ENCODE measurements at regions not wholly inside any gene's neighbourhood (a gene's known extent, or its start where the extent isn't known, plus 50 kb on each side); places are given as distances from the start of the nearest gene placed in this dataset.

GRCh38 chr21:16363100-16363499, 633.3 kb downstream of the USP25 start:
- Histone ChIP-seq H3K4me3 (ENCODE audit: low read depth, low read length) (no peak overlapping the region), H3K4me1 (ENCODE audit: control insufficient read depth, insufficient read depth, low read length) (no peaks in the 10 kb centered on the region), H3K27ac (ENCODE audit: low read depth, low read length) (no peak overlapping the region), H3K9ac (ENCODE audit: low read depth, low read length) (no peak overlapping the region), H3K27me3 (ENCODE audit: control insufficient read depth, insufficient read depth, low read length) (no peaks in the 10 kb centered on the region), H3K36me3 (ENCODE audit: control insufficient read depth, insufficient read depth, low read length) (no peaks in the 10 kb centered on the region), H3K9me3 (ENCODE audit: control insufficient read depth, insufficient read depth, low read length) (no peaks in the 10 kb centered on the region)

GRCh38 chr21:16363518-16363917, 633.7 kb downstream of the USP25 start:
- Histone ChIP-seq H3K36me3 (ENCODE audit: control insufficient read depth, insufficient read depth, low read length) (no peaks in the 10 kb centered on the region), H3K9me3 (ENCODE audit: control insufficient read depth, insufficient read depth, low read length) (no peaks in the 10 kb centered on the region), H3K27me3 (ENCODE audit: control insufficient read depth, insufficient read depth, low read length) (no peaks in the 10 kb centered on the region), H3K4me3 (ENCODE audit: low read depth, low read length) (no peak overlapping the region), H3K4me1 (ENCODE audit: control insufficient read depth, insufficient read depth, low read length) (no peaks in the 10 kb centered on the region), H3K9ac (ENCODE audit: low read depth, low read length) (no peak overlapping the region), H3K27ac (ENCODE audit: low read depth, low read length) (no peak overlapping the region)

- no peak overlapping the region for H3K4me3 ChIP-seq (ENCODE audit: low read depth, low read length)
Observed at GRCh38 chr21:16366207-16366606, 636.4 kb downstream of the USP25 start.

GRCh38 chr21:16367079-16367478, 637.3 kb downstream of the USP25 start:
- H3K4me3 ChIP-seq (ENCODE audit: low read depth, low read length) = no peak overlapping the region
- no peak overlapping the region for H3K9ac ChIP-seq (ENCODE audit: low read depth, low read length)

More at GRCh38 chr21:16366207-16366606, 636.4 kb downstream of the USP25 start:
- H3K4me1 ChIP-seq (ENCODE audit: control insufficient read depth, insufficient read depth, low read length) = no peaks in the 10 kb centered on the region
- no peaks in the 10 kb centered on the region for H3K27me3 ChIP-seq (ENCODE audit: control insufficient read depth, insufficient read depth, low read length)
- H3K9ac ChIP-seq (ENCODE audit: low read depth, low read length) = no peak overlapping the region
- no peaks in the 10 kb centered on the region for H3K36me3 ChIP-seq (ENCODE audit: control insufficient read depth, insufficient read depth, low read length)
- H3K9me3 ChIP-seq (ENCODE audit: control insufficient read depth, insufficient read depth, low read length) = no peaks in the 10 kb centered on the region
- H3K27ac ChIP-seq (ENCODE audit: low read depth, low read length) = no peak overlapping the region

GRCh38 chr21:16370186-16370585, 640.4 kb downstream of the USP25 start:
- H3K4me1 ChIP-seq (ENCODE audit: control insufficient read depth, insufficient read depth, low read length) = no peaks in the 10 kb centered on the region

More at GRCh38 chr21:16367079-16367478, 637.3 kb downstream of the USP25 start:
- H3K9me3 ChIP-seq (ENCODE audit: control insufficient read depth, insufficient read depth, low read length) = no peaks in the 10 kb centered on the region
- H3K4me1 ChIP-seq (ENCODE audit: control insufficient read depth, insufficient read depth, low read length) = no peaks in the 10 kb centered on the region
- H3K27me3 ChIP-seq (ENCODE audit: control insufficient read depth, insufficient read depth, low read length) = no peaks in the 10 kb centered on the region
- H3K36me3 ChIP-seq (ENCODE audit: control insufficient read depth, insufficient read depth, low read length) = no peaks in the 10 kb centered on the region
- no peak overlapping the region for H3K27ac ChIP-seq (ENCODE audit: low read depth, low read length)

GRCh38 chr21:16372586-16372985, 642.8 kb downstream of the USP25 start:
- H3K27me3 ChIP-seq (ENCODE audit: control insufficient read depth, insufficient read depth, low read length) = no peaks in the 10 kb centered on the region
- no peak overlapping the region for H3K9ac ChIP-seq (ENCODE audit: low read depth, low read length)
- H3K9me3 ChIP-seq (ENCODE audit: control insufficient read depth, insufficient read depth, low read length) = no peaks in the 10 kb centered on the region
- H3K27ac ChIP-seq (ENCODE audit: low read depth, low read length) = no peak overlapping the region
- H3K4me1 ChIP-seq (ENCODE audit: control insufficient read depth, insufficient read depth, low read length) = no peaks in the 10 kb centered on the region
- no peak overlapping the region for H3K4me3 ChIP-seq (ENCODE audit: low read depth, low read length)
- no peaks in the 10 kb centered on the region for H3K36me3 ChIP-seq (ENCODE audit: control insufficient read depth, insufficient read depth, low read length)

More at GRCh38 chr21:16370186-16370585, 640.4 kb downstream of the USP25 start:
- no peak overlapping the region for H3K4me3 ChIP-seq (ENCODE audit: low read depth, low read length)
- no peak overlapping the region for H3K27ac ChIP-seq (ENCODE audit: low read depth, low read length)
- no peak overlapping the region for H3K9ac ChIP-seq (ENCODE audit: low read depth, low read length)
- H3K36me3 ChIP-seq (ENCODE audit: control insufficient read depth, insufficient read depth, low read length) = no peaks in the 10 kb centered on the region
- no peaks in the 10 kb centered on the region for H3K9me3 ChIP-seq (ENCODE audit: control insufficient read depth, insufficient read depth, low read length)
- H3K27me3 ChIP-seq (ENCODE audit: control insufficient read depth, insufficient read depth, low read length) = no peaks in the 10 kb centered on the region

GRCh38 chr21:16376673-16377072, 646.9 kb downstream of the USP25 start:
- no peak overlapping the region for H3K9ac ChIP-seq (ENCODE audit: low read depth, low read length)
- no peaks in the 10 kb centered on the region for H3K4me1 ChIP-seq (ENCODE audit: control insufficient read depth, insufficient read depth, low read length)
- no peak overlapping the region for H3K27ac ChIP-seq (ENCODE audit: low read depth, low read length)
- H3K36me3 ChIP-seq (ENCODE audit: control insufficient read depth, insufficient read depth, low read length) = no peaks in the 10 kb centered on the region
- H3K27me3 ChIP-seq (ENCODE audit: control insufficient read depth, insufficient read depth, low read length) = no peaks in the 10 kb centered on the region
- H3K4me3 ChIP-seq (ENCODE audit: low read depth, low read length) = no peak overlapping the region
- no peaks in the 10 kb centered on the region for H3K9me3 ChIP-seq (ENCODE audit: control insufficient read depth, insufficient read depth, low read length)

GRCh38 chr21:16377120-16377658, 647.4 kb downstream of the USP25 start:
- Histone ChIP-seq H3K36me3 (ENCODE audit: control insufficient read depth, insufficient read depth, low read length) (no peaks in the 10 kb centered on the region), H3K9me3 (ENCODE audit: control insufficient read depth, insufficient read depth, low read length) (no peaks in the 10 kb centered on the region), H3K4me1 (ENCODE audit: control insufficient read depth, insufficient read depth, low read length) (no peaks in the 10 kb centered on the region), H3K27me3 (ENCODE audit: control insufficient read depth, insufficient read depth, low read length) (no peaks in the 10 kb centered on the region), H3K4me3 (ENCODE audit: low read depth, low read length) (no peak overlapping the region), H3K9ac (ENCODE audit: low read depth, low read length) (no peak overlapping the region), H3K27ac (ENCODE audit: low read depth, low read length) (no peak overlapping the region)

- H3K36me3 ChIP-seq (ENCODE audit: control insufficient read depth, insufficient read depth, low read length) = no peaks in the 10 kb centered on the region
- H3K4me3 ChIP-seq (ENCODE audit: low read depth, low read length) = no peak overlapping the region
- no peak overlapping the region for H3K27ac ChIP-seq (ENCODE audit: low read depth, low read length)
- H3K4me1 ChIP-seq (ENCODE audit: control insufficient read depth, insufficient read depth, low read length) = no peaks in the 10 kb centered on the region
- H3K27me3 ChIP-seq (ENCODE audit: control insufficient read depth, insufficient read depth, low read length) = no peaks in the 10 kb centered on the region
- H3K9me3 ChIP-seq (ENCODE audit: control insufficient read depth, insufficient read depth, low read length) = no peaks in the 10 kb centered on the region
- no peak overlapping the region for H3K9ac ChIP-seq (ENCODE audit: low read depth, low read length)
Observed at GRCh38 chr21:16377857-16378256, 648.1 kb downstream of the USP25 start.

- Histone ChIP-seq H3K27ac (ENCODE audit: low read depth, low read length) (no peak overlapping the region), H3K9me3 (ENCODE audit: control insufficient read depth, insufficient read depth, low read length) (no peaks in the 10 kb centered on the region), H3K4me3 (ENCODE audit: low read depth, low read length) (no peak overlapping the region), H3K27me3 (ENCODE audit: control insufficient read depth, insufficient read depth, low read length) (no peaks in the 10 kb centered on the region), H3K9ac (ENCODE audit: low read depth, low read length) (no peak overlapping the region), H3K36me3 (ENCODE audit: control insufficient read depth, insufficient read depth, low read length) (no peaks in the 10 kb centered on the region), H3K4me1 (ENCODE audit: control insufficient read depth, insufficient read depth, low read length) (no peaks in the 10 kb centered on the region)
Observed at GRCh38 chr21:16378525-16378924, 648.7 kb downstream of the USP25 start.

GRCh38 chr21:16388291-16388690, 658.5 kb downstream of the USP25 start:
- Histone ChIP-seq H3K9me3 (ENCODE audit: control insufficient read depth, insufficient read depth, low read length) (no peaks in the 10 kb centered on the region), H3K36me3 (ENCODE audit: control insufficient read depth, insufficient read depth, low read length) (no peaks in the 10 kb centered on the region)

More at GRCh38 chr21:16388291-16388690, 658.5 kb downstream of the USP25 start:
- no peaks in the 10 kb centered on the region for H3K4me1 ChIP-seq (ENCODE audit: control insufficient read depth, insufficient read depth, low read length)
- no peak overlapping the region for H3K27ac ChIP-seq (ENCODE audit: low read depth, low read length)
- no peaks in the 10 kb centered on the region for H3K27me3 ChIP-seq (ENCODE audit: control insufficient read depth, insufficient read depth, low read length)
- no peak overlapping the region for H3K4me3 ChIP-seq (ENCODE audit: low read depth, low read length)
- no peak overlapping the region for H3K9ac ChIP-seq (ENCODE audit: low read depth, low read length)
